D721Med (cell line): ENCODE measurements at regions not wholly inside any gene's neighbourhood (a gene's known extent, or its start where the extent isn't known, plus 50 kb on each side); places are given as distances from the start of the nearest gene placed in this dataset.

Source experiments
- DNase-seq: peaks from one replicate; pipeline ENCODE4 v3.0.0; 2011; ENCODE audit warnings: low spot score; ENCODE audit not compliant: insufficient read length
- FAIRE-seq: peaks from 2 replicates; lab custom pipeline; 2011; peaks lifted over from hg19 to GRCh38; lab: Jason Lieb, UNC
- TF ChIP-seq, protein P1 (sequence below): IDR thresholded peaks from 2 replicates; pipeline ENCODE4 v1.5.1; 2012; ENCODE audit warnings: mild to moderate bottlenecking, control low read depth; ENCODE audit not compliant: insufficient read depth; ENCODE audit errors: missing control alignments

DNA sequence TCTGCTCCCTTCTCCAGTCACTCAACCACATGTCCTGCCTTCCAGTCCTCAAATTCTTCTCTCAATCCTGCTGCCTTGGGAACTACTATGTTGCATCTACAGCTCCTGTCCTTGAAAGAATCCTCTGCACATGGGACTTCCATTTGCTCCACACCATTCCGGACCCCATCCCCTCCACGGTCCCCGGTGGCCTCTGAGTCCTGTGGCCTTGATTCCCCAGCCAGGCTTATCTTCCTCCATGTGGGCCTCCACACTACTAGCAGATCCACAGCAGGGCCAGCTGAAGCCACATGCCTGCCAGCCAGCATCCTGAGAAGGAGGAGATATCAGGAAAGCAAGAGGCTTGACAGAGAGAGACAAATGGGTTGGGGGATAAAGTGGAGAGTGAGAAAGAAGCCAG lies 1323.8 kb downstream of the UQCRFS1 start:
- no peak for FAIRE-seq
- DNase-seq = no peak
- TF ChIP-seq, protein P1, sequence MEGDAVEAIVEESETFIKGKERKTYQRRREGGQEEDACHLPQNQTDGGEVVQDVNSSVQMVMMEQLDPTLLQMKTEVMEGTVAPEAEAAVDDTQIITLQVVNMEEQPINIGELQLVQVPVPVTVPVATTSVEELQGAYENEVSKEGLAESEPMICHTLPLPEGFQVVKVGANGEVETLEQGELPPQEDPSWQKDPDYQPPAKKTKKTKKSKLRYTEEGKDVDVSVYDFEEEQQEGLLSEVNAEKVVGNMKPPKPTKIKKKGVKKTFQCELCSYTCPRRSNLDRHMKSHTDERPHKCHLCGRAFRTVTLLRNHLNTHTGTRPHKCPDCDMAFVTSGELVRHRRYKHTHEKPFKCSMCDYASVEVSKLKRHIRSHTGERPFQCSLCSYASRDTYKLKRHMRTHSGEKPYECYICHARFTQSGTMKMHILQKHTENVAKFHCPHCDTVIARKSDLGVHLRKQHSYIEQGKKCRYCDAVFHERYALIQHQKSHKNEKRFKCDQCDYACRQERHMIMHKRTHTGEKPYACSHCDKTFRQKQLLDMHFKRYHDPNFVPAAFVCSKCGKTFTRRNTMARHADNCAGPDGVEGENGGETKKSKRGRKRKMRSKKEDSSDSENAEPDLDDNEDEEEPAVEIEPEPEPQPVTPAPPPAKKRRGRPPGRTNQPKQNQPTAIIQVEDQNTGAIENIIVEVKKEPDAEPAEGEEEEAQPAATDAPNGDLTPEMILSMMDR = no peak

- DNase-seq (no peak), FAIRE-seq (no peak)
- TF ChIP-seq, protein P1 = no peak
Measured at GRCh38 chr19:27887946-27888345, 1325.0 kb downstream of the UQCRFS1 start.

DNA sequence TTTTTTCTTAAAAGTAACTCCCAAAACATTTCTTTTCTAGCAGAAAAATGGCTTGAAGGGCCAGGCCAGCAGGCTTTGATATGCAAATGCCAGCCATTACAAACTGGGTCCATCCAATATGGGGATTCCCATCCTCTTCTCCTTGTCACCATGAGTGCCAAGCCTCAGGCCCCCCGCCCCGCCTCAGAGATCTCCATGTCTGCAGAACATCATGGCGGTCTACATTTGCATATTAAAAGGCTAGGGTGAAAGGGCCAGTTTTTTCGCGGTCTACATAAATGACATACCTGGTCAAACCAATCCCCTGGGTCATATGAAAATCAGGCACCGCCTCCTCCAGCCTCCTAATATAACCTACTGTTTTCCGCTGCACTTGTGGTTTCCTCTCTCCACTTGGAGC lies 1327.6 kb downstream of the UQCRFS1 start:
- TF ChIP-seq, protein P1 = no peak
- FAIRE-seq = no peak

GRCh38 chr19:27884376-27884775 lies 1328.6 kb downstream of the UQCRFS1 start:
- FAIRE-seq (no peak), DNase-seq (no peak)
- TF ChIP-seq, protein P1 = no peak

More for the DNA sequence above, 1327.6 kb downstream of the UQCRFS1 start:
- no peak for DNase-seq

GRCh38 chr19:27881213-27881612 lies 1331.7 kb downstream of the UQCRFS1 start:
- FAIRE-seq (no peak), DNase-seq (no peak)
- TF ChIP-seq, protein P1 = no peak

GRCh38 chr19:27876976-27877512 lies 1335.9 kb downstream of the UQCRFS1 start:
- DNase-seq (no peak), FAIRE-seq (no peak)
- TF ChIP-seq, protein P1 = no peak

- no peak for DNase-seq
- FAIRE-seq = no peak
- TF ChIP-seq, protein P1 = no peak
Measured at GRCh38 chr19:27876489-27876888, 1336.5 kb downstream of the UQCRFS1 start.
